ENCODE measurements at regions not wholly inside any gene's neighbourhood (a gene's known extent, or its start where the extent isn't known, plus 50 kb on each side); places are given as distances from the start of the nearest gene placed in this dataset.
A peak's percentile ranks its signal among the peaks of the same experiment; 100 is the strongest.

GRCh38 chr2:103823847-103824246, 1030.1 kb upstream of the POU3F3 start:
- no peaks in the 10 kb centered on the region for H3K9me3 ChIP-seq (ENCODE audit: control insufficient read depth, low read length)
- no peaks in the 10 kb centered on the region for H3K4me1 Mint-ChIP-seq
- H3K36me3 ChIP-seq (ENCODE audit: control insufficient read depth, insufficient read depth, low read length), result no peaks in the 10 kb centered on the region
- DNase-seq, result no peak
- no peak overlapping the region for H3K4me3 ChIP-seq (ENCODE audit: low read length)
- no peak overlapping the region for H3K4me3 Mint-ChIP-seq
- H3K27ac Mint-ChIP-seq, result no peak overlapping the region
- H3K27ac ChIP-seq (ENCODE audit: low read depth, low read length), result no peak overlapping the region
- 87 to 88% methylated on average over 1 of the region's 1 CpG for WGBS, 2 experiments (ENCODE audit: insufficient coverage in 1 of 2, insufficient read length in 1 of 2)
- no peaks in the 10 kb centered on the region for H3K36me3 Mint-ChIP-seq (ENCODE audit: low read depth)
- H3K27me3 Mint-ChIP-seq (ENCODE audit: insufficient read depth), result no peaks in the 10 kb centered on the region
- no peaks in the 10 kb centered on the region for H3K27me3 ChIP-seq (ENCODE audit: control insufficient read depth, insufficient read depth, low read length, poor library complexity, severe bottlenecking)
- no peaks in the 10 kb centered on the region for H3K4me1 ChIP-seq (ENCODE audit: control insufficient read depth, insufficient read depth, low read length)
- TF ChIP-seq CTCF (conservative IDR thresholded peaks at IDR 0.05), result no peak
- no peak overlapping the region for H3K9ac ChIP-seq (ENCODE audit: extremely low read depth, low read length, poor library complexity, severe bottlenecking)
- no peaks in the 10 kb centered on the region for H3K9me3 Mint-ChIP-seq

DNA sequence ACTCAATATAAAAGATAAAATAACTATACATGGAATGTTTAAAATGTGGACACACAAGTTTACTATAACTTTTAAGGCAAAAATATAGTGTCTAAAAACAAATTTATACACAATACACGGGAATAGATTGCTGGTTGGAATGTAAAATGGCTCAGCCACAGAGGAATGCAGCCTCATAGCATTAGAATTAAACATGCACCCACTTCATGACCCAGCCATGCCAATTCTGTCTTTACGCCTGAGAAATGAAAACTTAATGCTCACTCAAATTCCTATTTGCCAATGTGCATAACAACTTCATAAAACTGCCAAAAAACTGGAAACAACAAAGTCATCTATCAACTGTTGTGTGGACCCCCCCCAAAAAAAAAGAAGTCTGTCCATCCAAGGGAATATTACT, 1006.6 kb upstream of the POU3F3 start:
- no peaks in the 10 kb centered on the region for H3K9me3 ChIP-seq (ENCODE audit: control insufficient read depth, low read length)
- Mint-ChIP-seq H3K36me3 (ENCODE audit: low read depth) (no peaks in the 10 kb centered on the region), H3K4me3 (no peak overlapping the region), H3K9me3 (peaks cover 9% of the 10 kb centered on the region), H3K4me1 (no peaks in the 10 kb centered on the region), H3K27me3 (ENCODE audit: insufficient read depth) (no peaks in the 10 kb centered on the region), H3K27ac (no peak overlapping the region)
- no peak overlapping the region for H3K4me3 ChIP-seq (ENCODE audit: low read length)
- H3K4me1 ChIP-seq (ENCODE audit: control insufficient read depth, insufficient read depth, low read length), result no peaks in the 10 kb centered on the region
- H3K36me3 ChIP-seq (ENCODE audit: control insufficient read depth, insufficient read depth, low read length), result no peaks in the 10 kb centered on the region
- DNase-seq, result no peak
- WGBS, 2 experiments (ENCODE audit: insufficient coverage in 1 of 2, insufficient read length in 1 of 2), result 94% methylated on average over 2 of the region's 2 CpGs; no CpG with 5 or more reads in 1 of the 2 experiments
- TF ChIP-seq CTCF (conservative IDR thresholded peaks at IDR 0.05), result no peak
- no peak overlapping the region for H3K27ac ChIP-seq (ENCODE audit: low read depth, low read length)
- H3K9ac ChIP-seq (ENCODE audit: extremely low read depth, low read length, poor library complexity, severe bottlenecking), result no peak overlapping the region
- no peaks in the 10 kb centered on the region for H3K27me3 ChIP-seq (ENCODE audit: control insufficient read depth, insufficient read depth, low read length, poor library complexity, severe bottlenecking)

- DNase-seq, result peak; percentile 50
- Mint-ChIP-seq H3K27ac (no peak overlapping the region), H3K27me3 (ENCODE audit: insufficient read depth) (no peaks in the 10 kb centered on the region), H3K4me1 (no peaks in the 10 kb centered on the region), H3K4me3 (no peak overlapping the region), H3K36me3 (ENCODE audit: low read depth) (no peaks in the 10 kb centered on the region), H3K9me3 (no peaks in the 10 kb centered on the region)
- peak; percentile 70 for TF ChIP-seq CTCF (conservative IDR thresholded peaks at IDR 0.05)
- H3K27ac ChIP-seq (ENCODE audit: low read depth, low read length), result no peak overlapping the region
- H3K9me3 ChIP-seq (ENCODE audit: control insufficient read depth, low read length), result no peaks in the 10 kb centered on the region
- H3K4me3 ChIP-seq (ENCODE audit: low read length), result no peak overlapping the region
- H3K27me3 ChIP-seq (ENCODE audit: control insufficient read depth, insufficient read depth, low read length, poor library complexity, severe bottlenecking), result no peaks in the 10 kb centered on the region
- WGBS, 2 experiments (ENCODE audit: insufficient coverage in 1 of 2, insufficient read length in 1 of 2), result 78 to 86% methylated on average over 1 to 2 of the region's 2 CpGs
- H3K9ac ChIP-seq (ENCODE audit: extremely low read depth, low read length, poor library complexity, severe bottlenecking), result no peak overlapping the region
- no peaks in the 10 kb centered on the region for H3K36me3 ChIP-seq (ENCODE audit: control insufficient read depth, insufficient read depth, low read length)
- H3K4me1 ChIP-seq (ENCODE audit: control insufficient read depth, insufficient read depth, low read length), result no peaks in the 10 kb centered on the region
Observed at GRCh38 chr2:103859238-103859637, 994.7 kb upstream of the POU3F3 start.
